B cell (primary cell): ENCODE measurements at regions not wholly inside any gene's neighbourhood (a gene's known extent, or its start where the extent isn't known, plus 50 kb on each side); places are given as distances from the start of the nearest gene placed in this dataset.

Source experiments
- ATAC-seq: fragments of 200-7000 bp; cut with Tn5 transposase; one replicate; pipeline ENCODE4 v1.10.0; 2021; ENCODE audit warnings: low read depth, mild to moderate bottlenecking, moderate number of reproducible peaks, moderate library complexity
- CTCF ChIA-PET: fragments of 350-600 bp; sonication (Branson Sonifier 250); formaldehyde crosslinking; loops from one replicate; lab custom pipeline; 2021; ENCODE audit warnings: antibody characterized with exemption, inconsistent platforms; lab: Charles Lee
- POLR2A ChIA-PET: fragments of 350-600 bp; sonication (Branson Sonifier 250); formaldehyde crosslinking; loops from one replicate; lab custom pipeline; 2021; ENCODE audit warnings: antibody characterized with exemption; lab: Charles Lee
- DNase-seq: peaks from one replicate; pipeline ENCODE4 v3.0.0; 2013
- H2AFZ ChIP-seq: 2 replicates; pipeline ENCODE4 v1.6.1; 2012; ENCODE audit warnings: mild to moderate bottlenecking, low read depth, low read length; ENCODE audit not compliant: insufficient read depth, poor library complexity, severe bottlenecking
- H3K27ac ChIP-seq, 2 donors: 1 replicate in 1 of 2; 2 replicates in 1 of 2; pipeline ENCODE4 v1.5.1; 2012 to 2013; ENCODE audit warnings: low read length in 2 of 2, mild to moderate bottlenecking in 2 of 2, moderate library complexity in 1 of 2
- H3K27me3 ChIP-seq, 4 experiments: fragments of 200-600 bp in 1 of 4; sonication (generic) in 1 of 4; replicated peaks in 1 of 4; 1 replicate in 2 of 4; 2 replicates in 2 of 4; pipeline versions ENCODE4 v1.6.1 to v1.7.0; 2013 to 2016; ENCODE audit warnings: low read length in 3 of 4, mild to moderate bottlenecking in 2 of 4, mixed read lengths in 1 of 4, moderate library complexity in 1 of 4; ENCODE audit not compliant: insufficient read depth in 4 of 4, control insufficient read depth in 3 of 4; ENCODE audit errors: control extremely low read depth in 1 of 4
- H3K36me3 ChIP-seq, 2 experiments: replicated peaks in 1 of 2; 1 replicate in 1 of 2; 2 replicates in 1 of 2; pipeline versions ENCODE4 v1.6.1 to v1.7.1; 2013; ENCODE audit warnings: low read length in 1 of 2; ENCODE audit not compliant: insufficient read depth in 2 of 2, control insufficient read depth in 1 of 2; ENCODE audit errors: control extremely low read depth in 1 of 2, extremely low read depth in 1 of 2
- H3K4me1 ChIP-seq, 2 donors: fragments of 200-600 bp in 1 of 2; sonication (generic) in 1 of 2; 1 replicate in 1 of 2; 2 replicates in 1 of 2; pipeline versions ENCODE4 v1.5.1 to v1.6.1; 2013 to 2017; ENCODE audit warnings: low read length in 2 of 2; ENCODE audit not compliant: control insufficient read depth in 2 of 2, insufficient read depth in 2 of 2
- H3K4me2 ChIP-seq: replicated peaks from 2 replicates; pipeline ENCODE3; 2012; ENCODE audit warnings: mild to moderate bottlenecking, low read depth, low read length; ENCODE audit not compliant: poor library complexity, severe bottlenecking
- H3K4me3 ChIP-seq, 5 experiments: fragments of 200-600 bp in 1 of 5; sonication (generic) in 1 of 5; 1 replicate in 3 of 5; 2 replicates in 2 of 5; pipeline versions ENCODE4 v1.5.1 to v1.7.0; 2011 to 2016; ENCODE audit warnings: low read length in 4 of 5, mild to moderate bottlenecking in 4 of 5, low read depth in 2 of 5, control low read depth in 1 of 5, moderate library complexity in 1 of 5; ENCODE audit not compliant: insufficient read depth in 1 of 5; ENCODE audit errors: control extremely low read depth in 1 of 5, extremely low read depth in 1 of 5
- H3K79me2 ChIP-seq: fragments of 200-600 bp; sonication (generic); one replicate; pipeline ENCODE4 v1.6.0; 2016; ENCODE audit warnings: low read length; ENCODE audit not compliant: control insufficient read depth, insufficient read depth
- H3K9ac ChIP-seq: fragments of 200-600 bp; sonication (generic); 2 replicates; pipeline ENCODE4 v1.6.1; 2017; ENCODE audit warnings: mild to moderate bottlenecking, low read length, moderate library complexity
- H3K9me3 ChIP-seq, 3 donors: one replicate each; pipeline versions ENCODE4 v1.6.1 to v1.7.1; 2013; ENCODE audit warnings: low read length in 2 of 3; ENCODE audit not compliant: control insufficient read depth in 2 of 3, insufficient read depth in 1 of 3; ENCODE audit errors: control extremely low read depth in 1 of 3
- H4K20me1 ChIP-seq: 2 replicates; pipeline ENCODE4 v1.6.0; 2012; ENCODE audit warnings: mild to moderate bottlenecking, low read length; ENCODE audit not compliant: insufficient read depth, control insufficient read depth, poor library complexity, severe bottlenecking
- H3K27ac Mint-ChIP-seq: one replicate; pipeline ENCODE4 v1.8.0; 2021; ENCODE audit warnings: mixed read lengths
- H3K27me3 Mint-ChIP-seq: one replicate; pipeline ENCODE4 v1.8.0; 2021; ENCODE audit warnings: mixed read lengths
- H3K4me1 Mint-ChIP-seq: one replicate; pipeline ENCODE4 v1.8.0; 2021; ENCODE audit warnings: mixed read lengths
- H3K4me3 Mint-ChIP-seq: one replicate; pipeline ENCODE4 v1.8.0; 2021; ENCODE audit warnings: mixed read lengths
- H3K9me3 Mint-ChIP-seq: one replicate; pipeline ENCODE4 v1.8.0; 2022; ENCODE audit warnings: mixed read lengths; ENCODE audit not compliant: insufficient read depth
- EZH2 ChIP-seq: IDR thresholded peaks from 2 replicates; pipeline ENCODE4 v1.6.1; 2012; ENCODE audit warnings: borderline replicate concordance, low read depth, mild to moderate bottlenecking, moderate library complexity, low read length; ENCODE audit not compliant: insufficient read depth, poor library complexity, severe bottlenecking
- WGBS: methylation state at CpG from one replicate; pipeline ENCODE4 v1.1.5; 2013; ENCODE audit warnings: missing lambda C conversion rate; ENCODE audit not compliant: insufficient coverage; 5-methylcytosine and 5-hydroxymethylcytosine counted together
- intact Hi-C: fragments of 100-400 bp; cut with micrococcal nuclease; formaldehyde crosslinking; loops from one replicate; pipeline ENCODE4 v1.10.0; 2022
- TF ChIP-seq, protein P1 (sequence below): fragments of 200-600 bp; IDR thresholded peaks from one replicate; pipeline ENCODE4 v1.8.0; 2022; ENCODE audit warnings: antibody characterized with exemption, mild to moderate bottlenecking

DNA sequence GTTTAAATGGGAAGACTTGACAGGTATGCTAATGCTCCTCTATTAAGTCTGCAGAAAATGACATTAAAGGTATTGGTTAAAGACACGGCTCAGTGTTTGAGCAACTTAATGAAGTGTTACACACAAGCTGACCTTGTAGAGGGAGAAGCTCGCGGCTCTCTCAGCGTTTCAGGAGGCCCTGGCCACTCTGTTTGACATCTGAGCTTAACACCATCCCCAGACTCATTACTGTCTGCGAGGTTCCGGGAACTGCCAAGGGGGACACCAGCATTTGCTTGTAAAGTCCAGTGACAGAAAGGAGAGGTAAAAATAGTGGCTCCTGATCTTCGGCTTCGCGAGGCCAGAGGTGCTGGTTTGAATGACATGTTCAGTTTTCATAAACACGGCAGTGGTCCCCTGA, 540.7 kb upstream of the CADM1 start:
- Mint-ChIP-seq H3K4me3 (no peak overlapping the region), H3K27me3 (no peaks in the 10 kb centered on the region), H3K9me3 (no peaks in the 10 kb centered on the region), H3K27ac (no peak overlapping the region), H3K4me1 (no peaks in the 10 kb centered on the region)
- no peaks in the 10 kb centered on the region for H4K20me1 ChIP-seq
- no peak for ATAC-seq
- peaks cover 0 to 3% (median 0%) of the 10 kb centered on the region in 3 donors for H3K9me3 ChIP-seq
- WGBS = 85% methylated on average over 10 of the region's 10 CpGs
- no peak overlapping the region for H3K9ac ChIP-seq
- DNase-seq = no peak
- H3K79me2 ChIP-seq = no peaks in the 10 kb centered on the region
- H3K27ac ChIP-seq = no peak overlapping the region
- no peaks in the 10 kb centered on the region for H3K4me1 ChIP-seq
- H3K4me3 ChIP-seq = no peak overlapping the region
- CTCF ChIA-PET = no interaction called here
- no peak overlapping the region for H2AFZ ChIP-seq
- intact Hi-C loops = no loop called here
- no peak overlapping the region for H3K4me2 ChIP-seq
- POLR2A ChIA-PET = no interaction called here
- no peaks in the 10 kb centered on the region for H3K27me3 ChIP-seq
- H3K36me3 ChIP-seq = no peaks in the 10 kb centered on the region
- TF ChIP-seq EZH2 = no peak
- TF ChIP-seq, protein P1, sequence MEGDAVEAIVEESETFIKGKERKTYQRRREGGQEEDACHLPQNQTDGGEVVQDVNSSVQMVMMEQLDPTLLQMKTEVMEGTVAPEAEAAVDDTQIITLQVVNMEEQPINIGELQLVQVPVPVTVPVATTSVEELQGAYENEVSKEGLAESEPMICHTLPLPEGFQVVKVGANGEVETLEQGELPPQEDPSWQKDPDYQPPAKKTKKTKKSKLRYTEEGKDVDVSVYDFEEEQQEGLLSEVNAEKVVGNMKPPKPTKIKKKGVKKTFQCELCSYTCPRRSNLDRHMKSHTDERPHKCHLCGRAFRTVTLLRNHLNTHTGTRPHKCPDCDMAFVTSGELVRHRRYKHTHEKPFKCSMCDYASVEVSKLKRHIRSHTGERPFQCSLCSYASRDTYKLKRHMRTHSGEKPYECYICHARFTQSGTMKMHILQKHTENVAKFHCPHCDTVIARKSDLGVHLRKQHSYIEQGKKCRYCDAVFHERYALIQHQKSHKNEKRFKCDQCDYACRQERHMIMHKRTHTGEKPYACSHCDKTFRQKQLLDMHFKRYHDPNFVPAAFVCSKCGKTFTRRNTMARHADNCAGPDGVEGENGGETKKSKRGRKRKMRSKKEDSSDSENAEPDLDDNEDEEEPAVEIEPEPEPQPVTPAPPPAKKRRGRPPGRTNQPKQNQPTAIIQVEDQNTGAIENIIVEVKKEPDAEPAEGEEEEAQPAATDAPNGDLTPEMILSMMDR = no peak

GRCh38 chr11:116044520-116044919, 540.3 kb upstream of the CADM1 start:
- ATAC-seq = no peak
- Histone ChIP-seq H3K79me2 (no peaks in the 10 kb centered on the region), H4K20me1 (no peaks in the 10 kb centered on the region), H3K9me3 (peaks cover 0 to 3% (median 0%) of the 10 kb centered on the region in 3 donors), H3K27ac (no peak overlapping the region), H2AFZ (no peak overlapping the region), H3K4me3 (no peak overlapping the region), H3K36me3 (no peaks in the 10 kb centered on the region), H3K4me1 (no peaks in the 10 kb centered on the region), H3K9ac (no peak overlapping the region), H3K27me3 (no peaks in the 10 kb centered on the region), H3K4me2 (no peak overlapping the region)
- Mint-ChIP-seq H3K4me1 (no peaks in the 10 kb centered on the region), H3K9me3 (no peaks in the 10 kb centered on the region), H3K27me3 (no peaks in the 10 kb centered on the region), H3K4me3 (no peak overlapping the region), H3K27ac (no peak overlapping the region)
- no peak for TF ChIP-seq EZH2
- TF ChIP-seq, protein P1 = no peak
- ChIA-PET CTCF (no interaction called here), POLR2A (no interaction called here)
- intact Hi-C loops = no loop called here
- no peak for DNase-seq
- WGBS = 80% methylated on average over 1 of the region's 4 CpGs
